ENCODE measurements at regions not wholly inside any gene's neighbourhood (a gene's known extent, or its start where the extent isn't known, plus 50 kb on each side); places are given as distances from the start of the nearest gene placed in this dataset.

DNA sequence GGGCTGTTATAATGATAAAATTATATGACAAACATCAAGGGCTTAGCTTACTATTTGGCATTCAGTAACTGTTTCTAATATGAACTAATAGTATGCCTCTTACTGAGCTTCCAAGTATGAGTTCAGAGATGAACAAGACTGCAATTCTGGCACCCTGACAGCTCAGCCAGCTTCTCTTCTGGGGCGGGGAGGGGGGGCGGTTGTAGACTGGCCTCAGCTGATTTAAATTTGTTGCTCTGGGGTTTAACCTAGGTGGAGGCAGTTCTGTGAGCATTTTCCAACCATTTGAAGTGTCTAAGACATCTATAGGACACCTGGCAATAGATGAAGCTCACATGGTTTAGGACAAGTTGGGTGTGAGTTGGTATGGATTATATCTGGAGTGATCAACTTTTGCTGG lies 401.9 kb downstream of the QKI start:
- no peaks in the 10 kb centered on the region for H3K9me3 ChIP-seq (ENCODE audit: low read length)
- no peaks in the 10 kb centered on the region for H3K36me3 ChIP-seq (ENCODE audit: insufficient read depth, low read length)

DNA sequence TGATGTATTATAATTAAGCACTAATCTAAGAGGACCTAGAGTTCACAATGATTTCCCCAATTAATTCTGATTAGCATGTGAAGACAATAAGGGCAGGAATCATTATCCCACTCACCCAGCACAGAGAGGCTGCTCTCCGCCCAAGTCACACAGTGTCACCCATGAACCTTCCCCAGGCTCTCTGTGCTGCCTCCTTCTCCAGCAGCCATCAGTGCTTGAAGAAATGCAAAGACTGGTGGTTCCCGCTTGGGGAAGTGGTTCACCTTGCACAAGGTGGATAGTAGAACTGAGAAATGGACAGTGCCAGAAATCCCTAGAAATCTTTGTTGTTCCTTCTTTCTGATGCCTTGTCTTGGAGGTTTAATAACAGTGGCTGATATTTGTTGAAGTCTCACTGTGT lies 401.3 kb downstream of the QKI start:
- Histone ChIP-seq H3K27ac (ENCODE audit: low read length) (no peak overlapping the region), H3K36me3 (ENCODE audit: insufficient read depth, low read length) (no peaks in the 10 kb centered on the region), H3K4me3 (ENCODE audit: low read length) (no peak overlapping the region), H3K27me3 (ENCODE audit: insufficient read depth, low read depth, low read length) (no peaks in the 10 kb centered on the region), H2AFZ (ENCODE audit: low read depth, low read length) (no peak overlapping the region), H3K9me2 (ENCODE audit: insufficient read depth, low read length) (no peaks in the 10 kb centered on the region), H3K4me2 (ENCODE audit: low read length) (no peak overlapping the region), H4K20me1 (ENCODE audit: insufficient read depth) (no peaks in the 10 kb centered on the region), H3F3A (ENCODE audit: insufficient read depth, low read length, poor library complexity, severe bottlenecking) (no peaks in the 10 kb centered on the region), H3K9me3 (ENCODE audit: low read length) (no peaks in the 10 kb centered on the region), H3K9ac (ENCODE audit: low read length) (no peak overlapping the region), H3K79me2 (replicated peaks; ENCODE audit: insufficient read depth, low read length) (no peaks in the 10 kb centered on the region)
- TF ChIP-seq TAF1 (IDR thresholded peaks at IDR 0.05; ENCODE audit: low read depth) (no peak), SMC3 (conservative IDR thresholded peaks at IDR 0.05; ENCODE audit: poor library complexity) (no peak), EZH2 (IDR thresholded peaks at IDR 0.05; ENCODE audit: borderline replicate concordance, insufficient read depth, low read length, poor library complexity, severe bottlenecking) (no peak), REST (IDR thresholded peaks at IDR 0.05; ENCODE audit: borderline replicate concordance) (no peak), MXI1 (conservative IDR thresholded peaks at IDR 0.05; ENCODE audit: poor library complexity, severe bottlenecking) (no peak), EP300 (conservative IDR thresholded peaks at IDR 0.05; ENCODE audit: poor library complexity, severe bottlenecking) (no peak), RAD21 (conservative IDR thresholded peaks at IDR 0.05) (no peak), POLR2AphosphoS5 (IDR thresholded peaks at IDR 0.05) (no peak)
- TF ChIP-seq, protein P1, sequence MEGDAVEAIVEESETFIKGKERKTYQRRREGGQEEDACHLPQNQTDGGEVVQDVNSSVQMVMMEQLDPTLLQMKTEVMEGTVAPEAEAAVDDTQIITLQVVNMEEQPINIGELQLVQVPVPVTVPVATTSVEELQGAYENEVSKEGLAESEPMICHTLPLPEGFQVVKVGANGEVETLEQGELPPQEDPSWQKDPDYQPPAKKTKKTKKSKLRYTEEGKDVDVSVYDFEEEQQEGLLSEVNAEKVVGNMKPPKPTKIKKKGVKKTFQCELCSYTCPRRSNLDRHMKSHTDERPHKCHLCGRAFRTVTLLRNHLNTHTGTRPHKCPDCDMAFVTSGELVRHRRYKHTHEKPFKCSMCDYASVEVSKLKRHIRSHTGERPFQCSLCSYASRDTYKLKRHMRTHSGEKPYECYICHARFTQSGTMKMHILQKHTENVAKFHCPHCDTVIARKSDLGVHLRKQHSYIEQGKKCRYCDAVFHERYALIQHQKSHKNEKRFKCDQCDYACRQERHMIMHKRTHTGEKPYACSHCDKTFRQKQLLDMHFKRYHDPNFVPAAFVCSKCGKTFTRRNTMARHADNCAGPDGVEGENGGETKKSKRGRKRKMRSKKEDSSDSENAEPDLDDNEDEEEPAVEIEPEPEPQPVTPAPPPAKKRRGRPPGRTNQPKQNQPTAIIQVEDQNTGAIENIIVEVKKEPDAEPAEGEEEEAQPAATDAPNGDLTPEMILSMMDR (IDR thresholded peaks at IDR 0.05; ENCODE audit: poor library complexity, severe bottlenecking): no peak

More for the DNA sequence above, 401.9 kb downstream of the QKI start:
- Histone ChIP-seq H3K9me2 (ENCODE audit: insufficient read depth, low read length) (no peaks in the 10 kb centered on the region), H3F3A (ENCODE audit: insufficient read depth, low read length, poor library complexity, severe bottlenecking) (no peaks in the 10 kb centered on the region), H2AFZ (ENCODE audit: low read depth, low read length) (no peak overlapping the region), H3K9ac (ENCODE audit: low read length) (no peak overlapping the region), H3K4me2 (ENCODE audit: low read length) (no peak overlapping the region), H4K20me1 (ENCODE audit: insufficient read depth) (no peaks in the 10 kb centered on the region), H3K27ac (ENCODE audit: low read length) (no peak overlapping the region), H3K27me3 (ENCODE audit: insufficient read depth, low read depth, low read length) (no peaks in the 10 kb centered on the region), H3K4me3 (ENCODE audit: low read length) (no peak overlapping the region), H3K79me2 (replicated peaks; ENCODE audit: insufficient read depth, low read length) (no peaks in the 10 kb centered on the region)
- TF ChIP-seq EZH2 (IDR thresholded peaks at IDR 0.05; ENCODE audit: borderline replicate concordance, insufficient read depth, low read length, poor library complexity, severe bottlenecking) (no peak), EP300 (conservative IDR thresholded peaks at IDR 0.05; ENCODE audit: poor library complexity, severe bottlenecking) (no peak), POLR2AphosphoS5 (IDR thresholded peaks at IDR 0.05) (no peak), TAF1 (IDR thresholded peaks at IDR 0.05; ENCODE audit: low read depth) (no peak), RAD21 (conservative IDR thresholded peaks at IDR 0.05) (no peak), MXI1 (conservative IDR thresholded peaks at IDR 0.05; ENCODE audit: poor library complexity, severe bottlenecking) (no peak), REST (IDR thresholded peaks at IDR 0.05; ENCODE audit: borderline replicate concordance) (no peak)

Measured in neural cell (in vitro differentiated cells).